RWPE2 (cell line): ENCODE measurements at regions not wholly inside any gene's neighbourhood (a gene's known extent, or its start where the extent isn't known, plus 50 kb on each side); places are given as distances from the start of the nearest gene placed in this dataset.

Source experiments
- ATAC-seq: fragments of 200-7000 bp; cut with Tn5 transposase; 3 replicates; pipeline ENCODE4 v1.9.1; 2021; ENCODE audit warnings: low read depth
- DNase-seq: peaks from one replicate; pipeline ENCODE4 v3.0.0-alpha.2; 2020; ENCODE audit warnings: low spot score
- H3K27ac ChIP-seq: fragments of 450-650 bp; 2 replicates; pipeline ENCODE4 v1.5.1; 2017; ENCODE audit warnings: mild to moderate bottlenecking; ENCODE audit not compliant: poor library complexity, severe bottlenecking
- H3K27me3 ChIP-seq: fragments of 250-450 bp; sonication (Bioruptor Pico); 2 replicates; pipeline ENCODE4 v1.5.1; 2021; ENCODE audit warnings: mild to moderate bottlenecking, moderate library complexity; ENCODE audit not compliant: insufficient read depth, poor library complexity, severe bottlenecking
- H3K36me3 ChIP-seq: fragments of 250-450 bp; sonication (Bioruptor Pico); 2 replicates; pipeline ENCODE4 v1.5.1; 2020; ENCODE audit warnings: low read depth, mild to moderate bottlenecking, moderate library complexity
- H3K4me1 ChIP-seq: fragments of 250-450 bp; sonication (Bioruptor Pico); 2 replicates; pipeline ENCODE4 v1.5.1; 2021; ENCODE audit warnings: mild to moderate bottlenecking, moderate library complexity; ENCODE audit not compliant: insufficient read depth, poor library complexity, severe bottlenecking
- H3K4me3 ChIP-seq: fragments of 250-450 bp; sonication (Bioruptor Pico); 2 replicates; pipeline ENCODE4 v1.5.1; 2021; ENCODE audit warnings: mild to moderate bottlenecking, moderate library complexity; ENCODE audit not compliant: severe bottlenecking
- H3K9me3 ChIP-seq: fragments of 250-450 bp; sonication (Bioruptor Pico); 2 replicates; pipeline ENCODE4 v1.5.1; 2021; ENCODE audit warnings: mild to moderate bottlenecking, moderate library complexity; ENCODE audit not compliant: severe bottlenecking
- CTCF ChIP-seq: fragments of 450-650 bp; IDR thresholded peaks from one replicate; pipeline ENCODE4 v1.5.1; 2017; ENCODE audit warnings: mild to moderate bottlenecking, moderate library complexity; ENCODE audit not compliant: poor library complexity, severe bottlenecking

DNA sequence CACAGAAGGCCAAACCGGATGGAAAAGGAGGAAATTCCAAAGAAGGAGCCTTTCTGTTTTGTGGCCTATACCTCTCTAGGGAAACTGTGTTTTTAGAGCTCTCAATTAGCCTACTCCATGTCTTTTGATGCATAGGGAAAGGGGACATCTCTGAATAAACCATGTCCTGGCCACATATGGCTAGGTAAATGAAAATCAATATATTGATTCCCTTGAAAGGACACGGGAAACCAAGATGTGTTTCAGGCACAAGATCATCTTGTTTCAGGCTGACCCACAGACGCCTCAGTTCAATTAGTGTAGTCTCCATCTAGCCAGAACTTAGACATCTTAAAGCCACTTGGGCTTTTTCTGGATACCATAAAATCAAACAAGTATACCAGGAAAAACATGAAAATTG lies 363.1 kb downstream of the ENC1 start:
- no peaks in the 10 kb centered on the region for H3K36me3 ChIP-seq
- no peak for ATAC-seq
- no peaks in the 10 kb centered on the region for H3K9me3 ChIP-seq
- no peak for DNase-seq
- H3K27ac ChIP-seq, result no peak overlapping the region
- peaks cover 1% of the 10 kb centered on the region for H3K4me1 ChIP-seq
- TF ChIP-seq CTCF, result no peak
- H3K27me3 ChIP-seq, result no peaks in the 10 kb centered on the region
- H3K4me3 ChIP-seq, result no peak overlapping the region

DNA sequence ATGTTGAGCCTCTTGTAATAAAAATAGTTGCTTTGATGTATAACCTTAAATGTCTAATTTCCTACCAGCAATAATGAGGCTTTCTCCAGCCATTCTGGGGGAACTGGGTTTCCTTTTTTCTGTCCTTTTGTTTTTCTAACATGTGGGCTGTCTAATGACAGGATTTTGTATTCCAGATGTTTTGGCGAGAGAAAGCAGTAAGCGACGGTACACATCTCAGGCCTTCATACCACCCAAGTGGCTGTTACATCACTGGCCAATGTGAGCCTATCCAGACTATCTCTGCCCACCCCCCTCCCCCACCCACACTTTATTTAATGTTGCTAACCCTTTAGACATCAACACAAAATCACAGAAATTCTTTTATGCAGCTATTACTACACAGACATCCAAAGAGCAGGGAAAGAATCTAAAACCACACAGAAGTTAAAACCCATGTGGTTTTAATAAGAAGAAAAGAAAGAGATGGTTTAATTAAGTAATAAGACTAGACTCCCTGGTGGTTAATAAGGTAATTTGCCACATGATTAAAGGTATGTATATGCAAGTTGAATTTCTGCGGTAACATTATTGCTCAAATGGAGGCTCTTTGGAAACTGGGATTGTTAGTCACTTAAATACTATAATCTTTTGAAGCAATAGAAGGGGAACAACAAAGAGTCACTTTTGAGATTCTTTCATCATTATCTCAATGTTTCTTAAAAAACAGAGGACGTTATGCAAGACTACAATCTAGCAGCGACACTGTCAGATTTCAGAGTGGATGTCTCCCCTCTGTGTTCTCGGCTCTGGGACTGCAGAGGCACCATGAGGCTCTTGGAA lies 365.1 kb downstream of the ENC1 start:
- H3K4me3 ChIP-seq, result no peak overlapping the region
- no peaks in the 10 kb centered on the region for H3K36me3 ChIP-seq
- DNase-seq (no peak), ATAC-seq (no peak)
- H3K9me3 ChIP-seq, result no peaks in the 10 kb centered on the region
- peaks cover 12% of the 10 kb centered on the region for H3K4me1 ChIP-seq
- no peak overlapping the region for H3K27ac ChIP-seq
- H3K27me3 ChIP-seq, result no peaks in the 10 kb centered on the region
- TF ChIP-seq CTCF, result no peak

GRCh38 chr5:74274326-74274725 lies 366.2 kb downstream of the ENC1 start:
- Histone ChIP-seq H3K27me3 (no peaks in the 10 kb centered on the region), H3K4me3 (no peak overlapping the region)
- DNase-seq, result no peak

DNA sequence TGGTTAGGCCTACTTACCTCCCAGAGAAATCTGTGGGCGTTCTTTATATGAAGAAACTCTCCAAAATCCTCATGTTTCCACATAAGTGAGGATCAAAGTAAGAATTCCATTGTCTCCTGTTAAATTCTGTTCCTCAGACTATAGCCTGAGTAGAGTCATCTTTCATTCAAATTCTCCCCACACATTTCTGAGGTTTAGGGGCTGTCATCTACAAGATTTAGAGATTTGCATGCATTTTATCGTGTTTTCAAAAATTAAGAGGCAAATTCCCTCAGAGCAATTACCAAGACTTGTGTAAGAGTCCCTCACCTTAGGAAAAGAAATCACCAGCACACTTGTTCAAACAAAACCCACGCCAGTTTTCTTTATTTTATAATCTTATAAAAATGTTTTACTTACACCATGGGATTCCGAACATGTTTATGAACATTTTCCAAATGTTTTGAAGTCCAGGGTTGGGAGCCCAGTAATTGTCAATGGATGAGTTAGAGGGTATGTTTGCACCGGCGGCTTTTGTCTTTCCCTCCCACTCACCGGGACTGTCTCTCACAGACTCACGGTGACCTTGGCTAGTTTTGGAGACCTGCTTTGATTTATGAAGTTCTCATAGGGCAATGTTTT lies 367.6 kb downstream of the ENC1 start:
- Histone ChIP-seq H3K4me1 (peaks cover 12% of the 10 kb centered on the region), H3K27ac (no peak overlapping the region), H3K36me3 (no peaks in the 10 kb centered on the region), H3K27me3 (no peaks in the 10 kb centered on the region), H3K4me3 (no peak overlapping the region), H3K9me3 (no peaks in the 10 kb centered on the region)
- no peak for DNase-seq
- no peak for TF ChIP-seq CTCF
- no peak for ATAC-seq

More at GRCh38 chr5:74274326-74274725, 366.2 kb downstream of the ENC1 start:
- TF ChIP-seq CTCF, result no peak
- peaks cover 12% of the 10 kb centered on the region for H3K4me1 ChIP-seq
- ATAC-seq, result no peak
- no peaks in the 10 kb centered on the region for H3K9me3 ChIP-seq
- no peaks in the 10 kb centered on the region for H3K36me3 ChIP-seq
- H3K27ac ChIP-seq, result no peak overlapping the region
